GM12874 (cell line): ENCODE measurements at regions not wholly inside any gene's neighbourhood (a gene's known extent, or its start where the extent isn't known, plus 50 kb on each side); places are given as distances from the start of the nearest gene placed in this dataset.

Experiments used
- TF ChIP-seq, protein P1 (sequence below): IDR thresholded peaks from 2 replicates; pipeline ENCODE4 v1.5.1; 2011; ENCODE audit warnings: low read depth, mild to moderate bottlenecking, control low read depth, low read length, moderate library complexity; ENCODE audit not compliant: insufficient read depth

DNA sequence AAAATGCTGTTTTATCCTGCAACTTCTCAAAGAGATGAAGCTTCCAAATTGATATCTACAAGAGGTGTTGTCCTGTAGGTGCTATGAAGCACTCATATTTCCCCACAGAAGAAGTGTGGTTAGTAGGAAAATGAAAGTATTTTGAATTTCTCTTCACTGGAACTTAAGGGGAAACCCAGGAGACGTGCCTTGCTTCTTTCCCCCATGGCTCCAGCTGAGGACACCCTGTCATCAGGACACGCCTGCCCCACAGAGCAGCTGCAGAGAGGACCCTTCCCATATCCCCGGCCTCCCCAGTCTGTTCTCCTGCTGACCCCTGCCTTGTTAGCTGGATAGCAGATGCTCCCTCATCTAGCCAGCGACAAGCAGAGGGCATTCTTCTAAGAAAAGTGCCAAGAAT is 371.3 kb downstream of the COG6 start:
- TF ChIP-seq, protein P1, sequence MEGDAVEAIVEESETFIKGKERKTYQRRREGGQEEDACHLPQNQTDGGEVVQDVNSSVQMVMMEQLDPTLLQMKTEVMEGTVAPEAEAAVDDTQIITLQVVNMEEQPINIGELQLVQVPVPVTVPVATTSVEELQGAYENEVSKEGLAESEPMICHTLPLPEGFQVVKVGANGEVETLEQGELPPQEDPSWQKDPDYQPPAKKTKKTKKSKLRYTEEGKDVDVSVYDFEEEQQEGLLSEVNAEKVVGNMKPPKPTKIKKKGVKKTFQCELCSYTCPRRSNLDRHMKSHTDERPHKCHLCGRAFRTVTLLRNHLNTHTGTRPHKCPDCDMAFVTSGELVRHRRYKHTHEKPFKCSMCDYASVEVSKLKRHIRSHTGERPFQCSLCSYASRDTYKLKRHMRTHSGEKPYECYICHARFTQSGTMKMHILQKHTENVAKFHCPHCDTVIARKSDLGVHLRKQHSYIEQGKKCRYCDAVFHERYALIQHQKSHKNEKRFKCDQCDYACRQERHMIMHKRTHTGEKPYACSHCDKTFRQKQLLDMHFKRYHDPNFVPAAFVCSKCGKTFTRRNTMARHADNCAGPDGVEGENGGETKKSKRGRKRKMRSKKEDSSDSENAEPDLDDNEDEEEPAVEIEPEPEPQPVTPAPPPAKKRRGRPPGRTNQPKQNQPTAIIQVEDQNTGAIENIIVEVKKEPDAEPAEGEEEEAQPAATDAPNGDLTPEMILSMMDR = no peak

- TF ChIP-seq, protein P1 = no peak
Measured at GRCh38 chr13:40028446-40028845, 373.0 kb downstream of the COG6 start.

DNA sequence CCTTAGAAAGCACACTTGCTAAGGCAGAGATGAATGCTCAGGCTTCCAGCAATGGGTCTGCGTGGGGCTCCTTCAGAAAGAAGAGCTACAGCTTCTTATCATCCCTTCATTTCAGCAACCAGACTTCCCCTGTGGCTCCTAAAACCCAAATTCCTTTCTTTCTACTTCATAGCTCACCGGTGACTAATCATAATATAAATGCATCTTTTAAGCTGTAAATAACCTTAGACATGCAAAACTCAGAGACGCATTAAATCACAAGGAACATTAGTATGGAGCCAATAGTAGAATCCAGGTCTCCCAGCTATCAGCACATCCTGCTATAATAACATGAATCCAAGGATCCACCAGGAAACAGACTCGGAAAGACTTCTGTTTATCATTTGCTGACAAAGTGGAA is 375.6 kb downstream of the COG6 start:
- TF ChIP-seq, protein P1 = no peak

GRCh38 chr13:40039061-40039460 is 383.6 kb downstream of the COG6 start:
- TF ChIP-seq, protein P1 = no peak

DNA sequence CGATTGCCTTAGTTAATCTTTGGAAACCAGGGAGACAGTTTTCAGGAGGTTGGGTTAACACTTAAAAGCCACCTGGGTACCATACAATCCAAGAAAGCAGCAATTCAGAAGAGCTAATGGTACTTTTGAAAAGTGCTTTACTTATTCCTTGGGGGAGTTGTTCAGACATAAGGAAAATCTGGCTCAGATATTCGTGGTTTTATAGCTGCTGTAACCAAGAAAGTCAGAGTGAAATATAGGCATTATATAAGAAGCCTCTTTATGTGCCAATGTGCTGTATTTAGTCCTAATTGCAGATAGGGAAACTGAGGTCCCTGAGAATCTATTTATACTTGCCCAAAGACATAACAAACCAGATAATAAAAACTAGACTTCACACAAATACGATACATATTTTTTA is 387.5 kb downstream of the COG6 start:
- TF ChIP-seq, protein P1 = no peak

- TF ChIP-seq, protein P1 = no peak
Measured at GRCh38 chr13:40043764-40044163, 388.3 kb downstream of the COG6 start.

- TF ChIP-seq, protein P1 = no peak
Measured at GRCh38 chr13:40047322-40047771, 391.9 kb downstream of the COG6 start.

DNA sequence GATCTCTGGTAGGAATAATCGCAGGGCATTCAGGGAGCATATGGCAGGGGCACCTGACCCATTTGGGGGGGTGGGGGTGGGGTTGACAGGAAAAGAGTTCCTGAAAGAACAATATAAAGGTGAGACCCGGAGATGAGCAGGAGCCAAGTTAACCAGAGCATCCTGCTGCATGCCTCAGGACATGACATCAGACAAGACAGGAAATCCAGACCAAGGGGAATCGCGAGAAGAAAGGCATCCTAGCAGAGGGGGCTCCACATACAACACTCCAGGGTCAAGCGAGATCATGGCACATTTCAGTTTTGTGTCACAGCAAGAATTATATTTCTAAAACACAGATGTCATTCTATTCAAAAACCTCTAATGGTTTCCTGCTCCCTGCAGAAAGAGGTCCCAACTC is 393.1 kb downstream of the COG6 start:
- TF ChIP-seq, protein P1 = no peak
